ENCODE measurements at regions not wholly inside any gene's neighbourhood (a gene's known extent, or its start where the extent isn't known, plus 50 kb on each side); places are given as distances from the start of the nearest gene placed in this dataset.

- H3K9ac ChIP-seq (ENCODE audit: low read length in 3 of 3) = no peak overlapping the region
- H3K4me1 ChIP-seq (ENCODE audit: control insufficient read depth in 2 of 3, insufficient read depth in 2 of 3, low read depth in 1 of 3, low read length in 3 of 3) = no peaks in the 10 kb centered on the region
- DNase-seq (no peak), FAIRE-seq (no peak)
- H3K27ac ChIP-seq (ENCODE audit: low read depth in 2 of 2, low read length in 2 of 2) = no peak overlapping the region
- H3K4me3 ChIP-seq (ENCODE audit: low read length in 3 of 3) = no peak overlapping the region
- TF ChIP-seq CTCF (IDR thresholded peaks at IDR 0.05; ENCODE audit: borderline replicate concordance, extremely low read depth, insufficient read depth) = no peak
- no peaks in the 10 kb centered on the region for H3K9me3 ChIP-seq (ENCODE audit: control insufficient read depth in 2 of 3, insufficient read depth in 1 of 3, low read length in 3 of 3)
- no peaks in the 10 kb centered on the region for H3K36me3 ChIP-seq (ENCODE audit: control insufficient read depth in 2 of 3, insufficient read depth in 3 of 3, low read length in 3 of 3)
- intact Hi-C loops (cut with DNase I) = no loop called here
- no peaks in the 10 kb centered on the region for H3K27me3 ChIP-seq (ENCODE audit: control insufficient read depth, insufficient read depth, low read length)
Measured at GRCh38 chr3:76900596-76900995, 139.3 kb upstream of the ROBO2 start.

DNA sequence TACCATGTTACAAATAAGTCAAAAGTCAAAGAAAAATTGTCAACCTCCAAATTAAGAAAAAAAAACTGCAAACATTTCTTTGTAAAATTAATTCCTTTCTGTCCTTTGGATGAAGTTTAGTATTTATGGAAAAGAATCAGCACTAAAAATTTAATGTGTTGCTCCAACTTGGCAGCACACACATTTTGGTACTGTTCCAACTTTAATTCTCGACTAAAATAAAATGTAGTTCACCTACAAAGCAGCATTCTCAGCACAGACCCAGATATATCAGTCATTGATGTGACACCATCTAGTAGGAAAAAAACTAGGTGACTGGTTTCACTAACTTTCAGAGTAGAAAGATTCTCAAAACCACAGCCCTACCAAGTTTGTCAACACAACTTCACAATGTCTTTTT lies 131.7 kb upstream of the ROBO2 start:
- intact Hi-C loops (cut with DNase I) = no loop called here

DNA sequence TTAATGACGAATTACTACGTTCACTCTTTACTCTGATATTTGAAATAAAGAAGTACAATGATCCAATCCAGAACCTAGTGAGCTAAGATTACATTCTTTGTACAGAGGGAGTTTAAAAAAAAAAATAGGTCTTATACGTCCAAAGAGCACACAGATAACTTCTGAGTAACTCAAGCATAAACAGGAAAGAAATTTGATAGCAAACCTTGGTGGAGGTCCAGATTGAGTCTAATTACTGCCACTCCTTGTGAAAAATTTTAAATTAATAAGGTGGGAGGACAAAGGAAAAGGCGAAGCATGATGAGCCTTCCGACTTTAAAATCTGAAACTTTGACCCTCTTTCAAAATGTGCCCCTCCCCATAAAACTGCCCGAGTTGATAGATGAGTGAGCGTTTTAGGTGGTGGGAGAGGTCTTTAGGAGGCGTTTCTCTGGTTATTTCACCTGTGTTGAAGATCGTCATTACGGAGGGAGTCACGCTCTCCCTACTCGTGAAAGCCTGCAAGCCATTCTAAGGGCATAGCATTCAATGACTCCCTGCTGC lies 127.0 kb upstream of the ROBO2 start:
- Histone ChIP-seq H3K27ac (ENCODE audit: low read depth in 2 of 2, low read length in 2 of 2) (no peak overlapping the region), H3K9me3 (ENCODE audit: control insufficient read depth in 2 of 3, insufficient read depth in 1 of 3, low read length in 3 of 3) (no peaks in the 10 kb centered on the region), H3K9ac (ENCODE audit: low read length in 3 of 3) (no peak overlapping the region), H3K4me1 (ENCODE audit: control insufficient read depth in 2 of 3, insufficient read depth in 2 of 3, low read depth in 1 of 3, low read length in 3 of 3) (no peaks in the 10 kb centered on the region), H3K36me3 (ENCODE audit: control insufficient read depth in 2 of 3, insufficient read depth in 3 of 3, low read length in 3 of 3) (no peaks in the 10 kb centered on the region), H3K4me3 (ENCODE audit: low read length in 3 of 3) (peak overlapping the region in 2 of 3 donors; percentile 30 to 36), H3K27me3 (ENCODE audit: control insufficient read depth, insufficient read depth, low read length) (no peaks in the 10 kb centered on the region)
- DNase-seq (peak in 4 of 5 donors; percentile 55 to 92 (median 78)), FAIRE-seq (no peak)
- TF ChIP-seq CTCF (IDR thresholded peaks at IDR 0.05; ENCODE audit: borderline replicate concordance, extremely low read depth, insufficient read depth) = no peak
- intact Hi-C loops (cut with DNase I) = no loop called here

More for the DNA sequence above, 131.7 kb upstream of the ROBO2 start:
- H3K4me3 ChIP-seq (ENCODE audit: low read length in 3 of 3) = no peak overlapping the region
- H3K27ac ChIP-seq (ENCODE audit: low read depth in 2 of 2, low read length in 2 of 2) = no peak overlapping the region
- no peaks in the 10 kb centered on the region for H3K27me3 ChIP-seq (ENCODE audit: control insufficient read depth, insufficient read depth, low read length)
- no peaks in the 10 kb centered on the region for H3K9me3 ChIP-seq (ENCODE audit: control insufficient read depth in 2 of 3, insufficient read depth in 1 of 3, low read length in 3 of 3)
- H3K4me1 ChIP-seq (ENCODE audit: control insufficient read depth in 2 of 3, insufficient read depth in 2 of 3, low read depth in 1 of 3, low read length in 3 of 3) = no peaks in the 10 kb centered on the region
- peak in 1 of 5 donors; percentile 14 for DNase-seq
- H3K9ac ChIP-seq (ENCODE audit: low read length in 3 of 3) = no peak overlapping the region
- FAIRE-seq = no peak
- no peak for TF ChIP-seq CTCF (IDR thresholded peaks at IDR 0.05; ENCODE audit: borderline replicate concordance, extremely low read depth, insufficient read depth)
- no peaks in the 10 kb centered on the region for H3K36me3 ChIP-seq (ENCODE audit: control insufficient read depth in 2 of 3, insufficient read depth in 3 of 3, low read length in 3 of 3)

- Histone ChIP-seq H3K9ac (ENCODE audit: low read length in 3 of 3) (no peak overlapping the region), H3K4me3 (ENCODE audit: low read length in 3 of 3) (no peak overlapping the region), H3K36me3 (ENCODE audit: control insufficient read depth in 2 of 3, insufficient read depth in 3 of 3, low read length in 3 of 3) (no peaks in the 10 kb centered on the region), H3K9me3 (ENCODE audit: control insufficient read depth in 2 of 3, insufficient read depth in 1 of 3, low read length in 3 of 3) (no peaks in the 10 kb centered on the region), H3K27ac (ENCODE audit: low read depth in 2 of 2, low read length in 2 of 2) (no peak overlapping the region), H3K27me3 (ENCODE audit: control insufficient read depth, insufficient read depth, low read length) (no peaks in the 10 kb centered on the region), H3K4me1 (ENCODE audit: control insufficient read depth in 2 of 3, insufficient read depth in 2 of 3, low read depth in 1 of 3, low read length in 3 of 3) (no peaks in the 10 kb centered on the region)
- TF ChIP-seq CTCF (IDR thresholded peaks at IDR 0.05; ENCODE audit: borderline replicate concordance, extremely low read depth, insufficient read depth) = no peak
- intact Hi-C loops (cut with DNase I) = no loop called here
- FAIRE-seq (no peak), DNase-seq (no peak)
Measured at GRCh38 chr3:76917436-76917835, 122.5 kb upstream of the ROBO2 start.
